WTC11 (cell line): ENCODE measurements at regions not wholly inside any gene's neighbourhood (a gene's known extent, or its start where the extent isn't known, plus 50 kb on each side); places are given as distances from the start of the nearest gene placed in this dataset.

Experiments used
- ATAC-seq: fragments of 200-7000 bp; cut with Tn5 transposase; 2 replicates; pipeline ENCODE4 v1.10.0; 2021; ENCODE audit warnings: mild to moderate bottlenecking, moderate library complexity
- CTCF ChIA-PET: fragments of 300-600 bp; sonication (Branson Sonifier 250); formaldehyde crosslinking; loops from one replicate; lab custom pipeline; 2021; ENCODE audit warnings: antibody characterized with exemption; lab: Charles Lee
- POLR2A ChIA-PET: fragments of 350-600 bp; sonication (Branson Sonifier 250); formaldehyde crosslinking; loops from one replicate; lab custom pipeline; 2021; ENCODE audit warnings: antibody characterized with exemption; lab: Charles Lee
- DNase-seq: peaks from one replicate; pipeline ENCODE4 v3.0.0; 2021; ENCODE audit warnings: low spot score
- H3K27ac Mint-ChIP-seq: 2 replicates; pipeline ENCODE4 v1.8.0; 2021; ENCODE audit warnings: mixed read lengths
- H3K27me3 Mint-ChIP-seq: 2 replicates; pipeline ENCODE4 v1.8.0; 2021; ENCODE audit warnings: low read depth, mild to moderate bottlenecking, moderate library complexity, mixed read lengths
- H3K36me3 Mint-ChIP-seq: 2 replicates; pipeline ENCODE4 v1.8.0; 2021; ENCODE audit warnings: mixed read lengths
- H3K4me1 Mint-ChIP-seq: 2 replicates; pipeline ENCODE4 v1.8.0; 2022; ENCODE audit warnings: mixed read lengths
- H3K4me3 Mint-ChIP-seq: 2 replicates; pipeline ENCODE4 v1.8.0; 2021; ENCODE audit warnings: mild to moderate bottlenecking, moderate library complexity, mixed read lengths
- H3K9me3 Mint-ChIP-seq: 2 replicates; pipeline ENCODE4 v1.8.0; 2021; ENCODE audit warnings: mixed read lengths
- ATF1 ChIP-seq: sonication (generic); formaldehyde crosslinking; IDR thresholded peaks from 2 replicates; pipeline ENCODE4 v1.8.1; 2023; ENCODE audit warnings: mild to moderate bottlenecking, moderate library complexity, missing genetic modification reagents
- FOXJ3 ChIP-seq: sonication (generic); formaldehyde crosslinking; IDR thresholded peaks from 2 replicates; pipeline ENCODE4 v1.9.0; 2021; ENCODE audit warnings: missing genetic modification reagents, mild to moderate bottlenecking, borderline replicate concordance
- FOXK1 ChIP-seq: sonication (generic); formaldehyde crosslinking; IDR thresholded peaks from 2 replicates; pipeline ENCODE4 v1.8.0; 2022; ENCODE audit warnings: mild to moderate bottlenecking, moderate library complexity, missing genetic modification reagents
- FOXP1 ChIP-seq: sonication (generic); formaldehyde crosslinking; IDR thresholded peaks from 2 replicates; pipeline ENCODE4 v1.8.0; 2022; ENCODE audit warnings: missing genetic modification reagents, mild to moderate bottlenecking, moderate library complexity, borderline replicate concordance
- GABPB1 ChIP-seq: sonication (generic); formaldehyde crosslinking; IDR thresholded peaks from 2 replicates; pipeline ENCODE4 v1.8.1; 2023; ENCODE audit warnings: mild to moderate bottlenecking, missing genetic modification reagents
- GRHL2 ChIP-seq: fragments of 250-450 bp; sonication (Bioruptor Pico); IDR thresholded peaks from 2 replicates; pipeline ENCODE4 v1.8.0; 2022; ENCODE audit warnings: mild to moderate bottlenecking, moderate library complexity; ENCODE audit not compliant: insufficient replicate concordance, severe bottlenecking
- GTF2I ChIP-seq: fragments of 250-450 bp; sonication (Bioruptor Pico); conservative IDR thresholded peaks from 2 replicates; pipeline ENCODE4 v1.4.0; 2021; ENCODE audit warnings: mild to moderate bottlenecking
- HMGA2 ChIP-seq: fragments of 250-450 bp; sonication (Bioruptor Pico); IDR thresholded peaks from 2 replicates; pipeline ENCODE4 v1.4.0; 2021; ENCODE audit warnings: mild to moderate bottlenecking, moderate library complexity
- KAT7 ChIP-seq: sonication (generic); formaldehyde crosslinking; IDR thresholded peaks from 2 replicates; pipeline ENCODE4 v1.8.1; 2023; ENCODE audit warnings: missing genetic modification reagents, mild to moderate bottlenecking, borderline replicate concordance
- MXD4 ChIP-seq: fragments of 250-450 bp; sonication (Bioruptor Pico); IDR thresholded peaks from 2 replicates; pipeline ENCODE4 v1.8.0; 2021; ENCODE audit warnings: mild to moderate bottlenecking, moderate library complexity, borderline replicate concordance
- NFE2L1 ChIP-seq: sonication (generic); formaldehyde crosslinking; IDR thresholded peaks from 2 replicates; pipeline ENCODE4 v1.8.1; 2023; ENCODE audit warnings: missing genetic modification reagents
- OVOL2 ChIP-seq: fragments of 250-450 bp; sonication (Bioruptor Pico); IDR thresholded peaks from 2 replicates; pipeline ENCODE4 v1.9.0; 2021; ENCODE audit warnings: mild to moderate bottlenecking, borderline replicate concordance
- TCF7 ChIP-seq: sonication (generic); formaldehyde crosslinking; IDR thresholded peaks from 2 replicates; pipeline ENCODE4 v1.8.0; 2022; ENCODE audit warnings: mild to moderate bottlenecking, low read depth, missing genetic modification reagents, moderate library complexity
- TP53 ChIP-seq: sonication (generic); formaldehyde crosslinking; IDR thresholded peaks from 2 replicates; pipeline ENCODE4 v1.8.1; 2023; ENCODE audit warnings: mild to moderate bottlenecking, missing genetic modification reagents
- ZNF396 ChIP-seq: fragments of 250-450 bp; sonication (Bioruptor Pico); IDR thresholded peaks from 2 replicates; pipeline ENCODE4 v1.8.0; 2021; ENCODE audit warnings: mild to moderate bottlenecking, moderate library complexity, borderline replicate concordance
- ZNF423 ChIP-seq: fragments of 250-450 bp; sonication (Bioruptor Pico); IDR thresholded peaks from 2 replicates; pipeline ENCODE4 v2.1.2; 2022; ENCODE audit warnings: mild to moderate bottlenecking, moderate library complexity
- ZNF671 ChIP-seq: fragments of 250-450 bp; sonication (Bioruptor Pico); IDR thresholded peaks from 2 replicates; pipeline ENCODE4 v1.8.0; 2021; ENCODE audit warnings: mild to moderate bottlenecking
- TF ChIP-seq, protein P1 (sequence below): sonication (generic); formaldehyde crosslinking; IDR thresholded peaks from 2 replicates; pipeline ENCODE4 v1.8.1; 2023; ENCODE audit warnings: mild to moderate bottlenecking, missing genetic modification reagents, moderate library complexity
- TF ChIP-seq, protein P2 (sequence below): sonication (generic); formaldehyde crosslinking; IDR thresholded peaks from 2 replicates; pipeline ENCODE4 v1.8.0; 2022; ENCODE audit warnings: mild to moderate bottlenecking, missing genetic modification reagents
- TF ChIP-seq, protein P3 (sequence below): sonication (generic); formaldehyde crosslinking; IDR thresholded peaks from 2 replicates; pipeline ENCODE4 v1.8.1; 2022; ENCODE audit warnings: low read depth, mild to moderate bottlenecking, moderate library complexity, missing genetic modification reagents, borderline replicate concordance
- TF ChIP-seq, protein P4 (sequence below): sonication (generic); formaldehyde crosslinking; IDR thresholded peaks from 2 replicates; pipeline ENCODE4 v1.8.1; 2022; ENCODE audit warnings: mild to moderate bottlenecking, moderate library complexity, missing genetic modification reagents
- TF ChIP-seq, protein P5 (sequence below): sonication (generic); formaldehyde crosslinking; IDR thresholded peaks from 2 replicates; pipeline ENCODE4 v1.8.1; 2022; ENCODE audit warnings: missing genetic modification reagents, borderline replicate concordance
- TF ChIP-seq, protein P6 (sequence below): sonication (generic); formaldehyde crosslinking; IDR thresholded peaks from 2 replicates; pipeline ENCODE4 v1.8.0; 2022; ENCODE audit warnings: mild to moderate bottlenecking, missing genetic modification reagents
- TF ChIP-seq, protein P7 (sequence below): sonication (generic); formaldehyde crosslinking; IDR thresholded peaks from 2 replicates; pipeline ENCODE4 v1.8.0; 2022; ENCODE audit warnings: missing genetic modification reagents

DNA sequence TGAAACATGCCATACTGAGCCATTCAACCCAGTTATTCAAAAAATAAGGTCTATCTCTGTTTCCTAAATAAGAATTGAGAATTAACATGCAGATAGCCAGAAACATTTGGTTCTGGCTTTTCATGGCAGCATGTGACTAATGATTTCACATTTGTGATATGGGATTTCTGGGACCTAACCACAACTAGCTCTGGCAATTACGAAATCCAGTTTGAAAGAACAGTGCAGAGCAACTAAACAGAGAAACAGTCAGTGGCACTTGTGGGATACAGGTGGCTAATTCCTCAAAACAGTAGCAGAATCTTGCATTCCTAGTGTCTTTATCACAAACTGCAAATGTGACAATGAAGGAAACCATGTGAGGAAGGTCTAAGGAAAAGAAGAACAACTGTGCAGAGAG lies 637.8 kb upstream of the CHAC2 start (continued):
- TF ChIP-seq FOXP1 (CRISPR knock-in tag) (no peak), NFE2L1 (CRISPR knock-in tag) (no peak), OVOL2 (no peak), HMGA2 (CRISPR knock-in tag) (no peak), FOXJ3 (CRISPR knock-in tag) (no peak), GTF2I (CRISPR knock-in tag) (no peak), TP53 (CRISPR knock-in tag) (no peak)
- TF ChIP-seq, protein P1, sequence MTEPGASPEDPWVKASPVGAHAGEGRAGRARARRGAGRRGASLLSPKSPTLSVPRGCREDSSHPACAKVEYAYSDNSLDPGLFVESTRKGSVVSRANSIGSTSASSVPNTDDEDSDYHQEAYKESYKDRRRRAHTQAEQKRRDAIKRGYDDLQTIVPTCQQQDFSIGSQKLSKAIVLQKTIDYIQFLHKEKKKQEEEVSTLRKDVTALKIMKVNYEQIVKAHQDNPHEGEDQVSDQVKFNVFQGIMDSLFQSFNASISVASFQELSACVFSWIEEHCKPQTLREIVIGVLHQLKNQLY (CRISPR knock-in tag) = no peak
- TF ChIP-seq, protein P2, sequence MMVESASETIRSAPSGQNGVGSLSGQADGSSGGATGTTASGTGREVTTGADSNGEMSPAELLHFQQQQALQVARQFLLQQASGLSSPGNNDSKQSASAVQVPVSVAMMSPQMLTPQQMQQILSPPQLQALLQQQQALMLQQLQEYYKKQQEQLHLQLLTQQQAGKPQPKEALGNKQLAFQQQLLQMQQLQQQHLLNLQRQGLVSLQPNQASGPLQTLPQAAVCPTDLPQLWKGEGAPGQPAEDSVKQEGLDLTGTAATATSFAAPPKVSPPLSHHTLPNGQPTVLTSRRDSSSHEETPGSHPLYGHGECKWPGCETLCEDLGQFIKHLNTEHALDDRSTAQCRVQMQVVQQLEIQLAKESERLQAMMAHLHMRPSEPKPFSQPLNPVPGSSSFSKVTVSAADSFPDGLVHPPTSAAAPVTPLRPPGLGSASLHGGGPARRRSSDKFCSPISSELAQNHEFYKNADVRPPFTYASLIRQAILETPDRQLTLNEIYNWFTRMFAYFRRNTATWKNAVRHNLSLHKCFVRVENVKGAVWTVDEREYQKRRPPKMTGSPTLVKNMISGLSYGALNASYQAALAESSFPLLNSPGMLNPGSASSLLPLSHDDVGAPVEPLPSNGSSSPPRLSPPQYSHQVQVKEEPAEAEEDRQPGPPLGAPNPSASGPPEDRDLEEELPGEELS (CRISPR knock-in tag) = no peak

DNA sequence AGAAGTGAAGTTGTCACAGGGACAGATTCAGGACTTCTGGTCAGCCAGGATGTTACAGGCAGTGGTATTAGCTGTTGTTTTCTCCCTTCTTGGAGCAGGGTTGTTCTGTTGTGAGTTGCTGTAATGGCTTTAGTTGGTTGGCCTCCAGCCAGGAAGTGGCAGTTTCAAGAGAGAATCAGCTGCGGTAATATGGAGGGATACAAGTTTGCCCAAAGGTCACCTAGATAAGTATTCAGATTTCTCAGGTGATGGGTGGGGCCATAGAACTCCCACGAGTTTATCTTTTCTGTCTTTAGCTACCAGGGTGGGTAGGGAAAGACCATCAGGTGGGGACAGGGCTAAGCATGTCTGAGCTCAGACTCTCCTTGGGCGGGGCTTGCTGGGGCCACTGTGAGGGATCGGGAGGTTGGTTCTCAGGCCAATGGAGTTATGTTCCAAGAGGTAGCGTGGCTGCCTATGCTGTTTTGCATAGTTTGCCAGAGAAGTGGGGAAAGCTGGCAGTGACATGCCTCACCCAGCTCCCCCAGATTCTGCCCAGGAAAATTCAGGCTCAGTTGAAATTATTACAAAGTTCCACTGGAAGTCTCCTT lies 640.4 kb upstream of the CHAC2 start:
- POLR2A ChIA-PET = no interaction called here
- H3K27me3 Mint-ChIP-seq = no peaks in the 10 kb centered on the region
- H3K4me1 Mint-ChIP-seq = peaks cover 28% of the 10 kb centered on the region
- DNase-seq (no peak), ATAC-seq (no peak)
- TF ChIP-seq, protein P3, sequence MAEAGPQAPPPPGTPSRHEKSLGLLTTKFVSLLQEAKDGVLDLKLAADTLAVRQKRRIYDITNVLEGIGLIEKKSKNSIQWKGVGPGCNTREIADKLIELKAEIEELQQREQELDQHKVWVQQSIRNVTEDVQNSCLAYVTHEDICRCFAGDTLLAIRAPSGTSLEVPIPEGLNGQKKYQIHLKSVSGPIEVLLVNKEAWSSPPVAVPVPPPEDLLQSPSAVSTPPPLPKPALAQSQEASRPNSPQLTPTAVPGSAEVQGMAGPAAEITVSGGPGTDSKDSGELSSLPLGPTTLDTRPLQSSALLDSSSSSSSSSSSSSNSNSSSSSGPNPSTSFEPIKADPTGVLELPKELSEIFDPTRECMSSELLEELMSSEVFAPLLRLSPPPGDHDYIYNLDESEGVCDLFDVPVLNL (CRISPR knock-in tag) = no peak
- TF ChIP-seq MXD4 = no peak
- TF ChIP-seq, protein P4, sequence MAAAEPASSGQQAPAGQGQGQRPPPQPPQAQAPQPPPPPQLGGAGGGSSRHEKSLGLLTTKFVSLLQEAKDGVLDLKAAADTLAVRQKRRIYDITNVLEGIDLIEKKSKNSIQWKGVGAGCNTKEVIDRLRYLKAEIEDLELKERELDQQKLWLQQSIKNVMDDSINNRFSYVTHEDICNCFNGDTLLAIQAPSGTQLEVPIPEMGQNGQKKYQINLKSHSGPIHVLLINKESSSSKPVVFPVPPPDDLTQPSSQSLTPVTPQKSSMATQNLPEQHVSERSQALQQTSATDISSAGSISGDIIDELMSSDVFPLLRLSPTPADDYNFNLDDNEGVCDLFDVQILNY (CRISPR knock-in tag) = no peak
- TF ChIP-seq, protein P5, sequence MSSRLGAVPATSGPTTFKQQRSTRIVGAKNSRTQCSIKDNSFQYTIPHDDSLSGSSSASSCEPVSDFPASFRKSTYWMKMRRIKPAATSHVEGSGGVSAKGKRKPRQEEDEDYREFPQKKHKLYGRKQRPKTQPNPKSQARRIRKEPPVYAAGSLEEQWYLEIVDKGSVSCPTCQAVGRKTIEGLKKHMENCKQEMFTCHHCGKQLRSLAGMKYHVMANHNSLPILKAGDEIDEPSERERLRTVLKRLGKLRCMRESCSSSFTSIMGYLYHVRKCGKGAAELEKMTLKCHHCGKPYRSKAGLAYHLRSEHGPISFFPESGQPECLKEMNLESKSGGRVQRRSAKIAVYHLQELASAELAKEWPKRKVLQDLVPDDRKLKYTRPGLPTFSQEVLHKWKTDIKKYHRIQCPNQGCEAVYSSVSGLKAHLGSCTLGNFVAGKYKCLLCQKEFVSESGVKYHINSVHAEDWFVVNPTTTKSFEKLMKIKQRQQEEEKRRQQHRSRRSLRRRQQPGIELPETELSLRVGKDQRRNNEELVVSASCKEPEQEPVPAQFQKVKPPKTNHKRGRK (CRISPR knock-in tag) = no peak
- TF ChIP-seq GRHL2 (CRISPR knock-in tag) = no peak
- TF ChIP-seq, protein P6, sequence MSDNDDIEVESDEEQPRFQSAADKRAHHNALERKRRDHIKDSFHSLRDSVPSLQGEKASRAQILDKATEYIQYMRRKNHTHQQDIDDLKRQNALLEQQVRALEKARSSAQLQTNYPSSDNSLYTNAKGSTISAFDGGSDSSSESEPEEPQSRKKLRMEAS = no peak
- no peak for TF ChIP-seq ZNF671 (CRISPR knock-in tag)
- no peak for TF ChIP-seq NFE2L1 (CRISPR knock-in tag)
- no peak for TF ChIP-seq FOXK1 (CRISPR knock-in tag)
- no peak for TF ChIP-seq KAT7 (CRISPR knock-in tag)
- TF ChIP-seq ZNF423 = no peak
- TF ChIP-seq TP53 (CRISPR knock-in tag) = no peak
- TF ChIP-seq ATF1 = no peak
- no peak for TF ChIP-seq TCF7 (CRISPR knock-in tag)
- TF ChIP-seq, protein P7, sequence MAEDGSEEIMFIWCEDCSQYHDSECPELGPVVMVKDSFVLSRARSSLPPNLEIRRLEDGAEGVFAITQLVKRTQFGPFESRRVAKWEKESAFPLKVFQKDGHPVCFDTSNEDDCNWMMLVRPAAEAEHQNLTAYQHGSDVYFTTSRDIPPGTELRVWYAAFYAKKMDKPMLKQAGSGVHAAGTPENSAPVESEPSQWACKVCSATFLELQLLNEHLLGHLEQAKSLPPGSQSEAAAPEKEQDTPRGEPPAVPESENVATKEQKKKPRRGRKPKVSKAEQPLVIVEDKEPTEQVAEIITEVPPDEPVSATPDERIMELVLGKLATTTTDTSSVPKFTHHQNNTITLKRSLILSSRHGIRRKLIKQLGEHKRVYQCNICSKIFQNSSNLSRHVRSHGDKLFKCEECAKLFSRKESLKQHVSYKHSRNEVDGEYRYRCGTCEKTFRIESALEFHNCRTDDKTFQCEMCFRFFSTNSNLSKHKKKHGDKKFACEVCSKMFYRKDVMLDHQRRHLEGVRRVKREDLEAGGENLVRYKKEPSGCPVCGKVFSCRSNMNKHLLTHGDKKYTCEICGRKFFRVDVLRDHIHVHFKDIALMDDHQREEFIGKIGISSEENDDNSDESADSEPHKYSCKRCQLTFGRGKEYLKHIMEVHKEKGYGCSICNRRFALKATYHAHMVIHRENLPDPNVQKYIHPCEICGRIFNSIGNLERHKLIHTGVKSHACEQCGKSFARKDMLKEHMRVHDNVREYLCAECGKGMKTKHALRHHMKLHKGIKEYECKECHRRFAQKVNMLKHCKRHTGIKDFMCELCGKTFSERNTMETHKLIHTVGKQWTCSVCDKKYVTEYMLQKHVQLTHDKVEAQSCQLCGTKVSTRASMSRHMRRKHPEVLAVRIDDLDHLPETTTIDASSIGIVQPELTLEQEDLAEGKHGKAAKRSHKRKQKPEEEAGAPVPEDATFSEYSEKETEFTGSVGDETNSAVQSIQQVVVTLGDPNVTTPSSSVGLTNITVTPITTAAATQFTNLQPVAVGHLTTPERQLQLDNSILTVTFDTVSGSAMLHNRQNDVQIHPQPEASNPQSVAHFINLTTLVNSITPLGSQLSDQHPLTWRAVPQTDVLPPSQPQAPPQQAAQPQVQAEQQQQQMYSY = no peak
- no peak for TF ChIP-seq ZNF396 (CRISPR knock-in tag)
- TF ChIP-seq FOXJ3 (CRISPR knock-in tag) = no peak
- TF ChIP-seq GABPB1 (CRISPR knock-in tag) = no peak
- TF ChIP-seq, all 79 proteins: peak for 0
- Mint-ChIP-seq H3K27ac (no peak overlapping the region; the same call in 1 of the 2 replicates), H3K9me3 (no peaks in the 10 kb centered on the region), H3K4me3 (no peak overlapping the region), H3K36me3 (no peaks in the 10 kb centered on the region)
- CTCF ChIA-PET = no interaction called here
